PFSK-1 (cell line): ENCODE measurements at regions not wholly inside any gene's neighbourhood (a gene's known extent, or its start where the extent isn't known, plus 50 kb on each side); places are given as distances from the start of the nearest gene placed in this dataset.

Source experiments
- FOXP2 ChIP-seq: optimal IDR thresholded peaks from 2 replicates; pipeline ENCODE3; 2011; ENCODE audit warnings: borderline replicate concordance, control low read depth, inconsistent platforms; ENCODE audit not compliant: insufficient read depth; ENCODE audit errors: extremely low read length, extremely low read depth
- POLR2AphosphoS5 ChIP-seq: IDR thresholded peaks from 2 replicates; pipeline ENCODE4 v1.6.1; 2012; ENCODE audit warnings: low read depth, mild to moderate bottlenecking, control low read depth, low read length, moderate library complexity
- SIN3A ChIP-seq: IDR thresholded peaks from 2 replicates; pipeline ENCODE4 v1.6.1; 2012; ENCODE audit warnings: mild to moderate bottlenecking, low read length, moderate library complexity, borderline replicate concordance; ENCODE audit not compliant: insufficient read depth
- TAF1 ChIP-seq: IDR thresholded peaks from 2 replicates; pipeline ENCODE4 v1.6.1; 2012; ENCODE audit warnings: low read length, control low read depth, borderline replicate concordance; ENCODE audit not compliant: insufficient read depth
- TF ChIP-seq, protein P1 (sequence below), 2 experiments: IDR thresholded peaks; 2 replicates each; pipeline versions ENCODE4 v1.6.1 to v1.8.0; 2011 to 2012; ENCODE audit warnings: low read depth in 2 of 2, low read length in 2 of 2, control low read depth in 1 of 2, inconsistent platforms in 1 of 2, mild to moderate bottlenecking in 1 of 2, moderate library complexity in 1 of 2; ENCODE audit not compliant: insufficient read depth in 1 of 2

DNA sequence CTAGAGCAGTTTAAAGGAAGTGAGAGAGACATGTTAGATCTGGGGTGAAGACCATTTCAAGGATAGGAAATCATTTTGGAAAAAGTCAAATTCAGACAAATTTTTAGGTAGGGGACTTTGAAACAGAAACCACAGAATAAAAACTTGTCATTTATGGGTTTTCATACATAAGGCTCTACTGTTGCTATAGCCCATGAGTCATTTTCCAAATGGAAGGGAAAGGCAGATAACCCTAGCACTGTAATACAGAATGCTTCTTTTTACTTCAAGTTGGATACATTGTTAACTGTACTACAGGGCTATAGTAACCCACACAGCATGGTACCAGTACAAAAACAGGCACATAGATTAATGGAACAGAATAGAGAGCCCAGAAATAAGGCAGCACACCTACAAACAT, 455.4 kb downstream of the EBF1 start:
- TF ChIP-seq, protein P1, sequence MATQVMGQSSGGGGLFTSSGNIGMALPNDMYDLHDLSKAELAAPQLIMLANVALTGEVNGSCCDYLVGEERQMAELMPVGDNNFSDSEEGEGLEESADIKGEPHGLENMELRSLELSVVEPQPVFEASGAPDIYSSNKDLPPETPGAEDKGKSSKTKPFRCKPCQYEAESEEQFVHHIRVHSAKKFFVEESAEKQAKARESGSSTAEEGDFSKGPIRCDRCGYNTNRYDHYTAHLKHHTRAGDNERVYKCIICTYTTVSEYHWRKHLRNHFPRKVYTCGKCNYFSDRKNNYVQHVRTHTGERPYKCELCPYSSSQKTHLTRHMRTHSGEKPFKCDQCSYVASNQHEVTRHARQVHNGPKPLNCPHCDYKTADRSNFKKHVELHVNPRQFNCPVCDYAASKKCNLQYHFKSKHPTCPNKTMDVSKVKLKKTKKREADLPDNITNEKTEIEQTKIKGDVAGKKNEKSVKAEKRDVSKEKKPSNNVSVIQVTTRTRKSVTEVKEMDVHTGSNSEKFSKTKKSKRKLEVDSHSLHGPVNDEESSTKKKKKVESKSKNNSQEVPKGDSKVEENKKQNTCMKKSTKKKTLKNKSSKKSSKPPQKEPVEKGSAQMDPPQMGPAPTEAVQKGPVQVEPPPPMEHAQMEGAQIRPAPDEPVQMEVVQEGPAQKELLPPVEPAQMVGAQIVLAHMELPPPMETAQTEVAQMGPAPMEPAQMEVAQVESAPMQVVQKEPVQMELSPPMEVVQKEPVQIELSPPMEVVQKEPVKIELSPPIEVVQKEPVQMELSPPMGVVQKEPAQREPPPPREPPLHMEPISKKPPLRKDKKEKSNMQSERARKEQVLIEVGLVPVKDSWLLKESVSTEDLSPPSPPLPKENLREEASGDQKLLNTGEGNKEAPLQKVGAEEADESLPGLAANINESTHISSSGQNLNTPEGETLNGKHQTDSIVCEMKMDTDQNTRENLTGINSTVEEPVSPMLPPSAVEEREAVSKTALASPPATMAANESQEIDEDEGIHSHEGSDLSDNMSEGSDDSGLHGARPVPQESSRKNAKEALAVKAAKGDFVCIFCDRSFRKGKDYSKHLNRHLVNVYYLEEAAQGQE (IDR thresholded peaks at IDR 0.05; ENCODE audit: insufficient read depth in 1 of 2, low read depth in 2 of 2, low read length in 2 of 2) = no peak
- TF ChIP-seq SIN3A (no peak), FOXP2 (no peak), TAF1 (no peak), POLR2AphosphoS5 (no peak)

DNA sequence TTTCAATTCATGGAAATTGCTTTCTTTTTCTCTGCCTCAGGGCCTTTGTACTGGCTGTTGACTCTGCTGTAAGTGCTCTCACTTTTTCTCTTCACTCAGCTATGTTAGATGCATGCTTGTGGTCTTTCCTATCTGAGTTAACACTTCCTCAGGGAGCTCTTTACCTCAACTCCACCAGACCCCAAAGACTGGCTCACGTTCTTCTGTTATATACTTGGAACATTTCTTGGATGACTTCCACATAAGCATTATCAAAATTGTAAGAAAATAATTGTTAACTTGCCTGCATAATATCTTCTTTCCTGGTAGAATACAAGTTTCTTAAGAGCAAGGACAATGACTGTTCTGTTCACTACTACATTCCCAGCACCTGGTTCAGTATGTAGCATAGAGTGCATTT, 455.9 kb downstream of the EBF1 start:
- TF ChIP-seq SIN3A = no peak
- TF ChIP-seq, protein P1 (IDR thresholded peaks at IDR 0.05; ENCODE audit: insufficient read depth in 1 of 2, low read depth in 2 of 2, low read length in 2 of 2) = no peak
- TF ChIP-seq TAF1 = no peak
- TF ChIP-seq POLR2AphosphoS5 = no peak
- TF ChIP-seq FOXP2 = no peak

DNA sequence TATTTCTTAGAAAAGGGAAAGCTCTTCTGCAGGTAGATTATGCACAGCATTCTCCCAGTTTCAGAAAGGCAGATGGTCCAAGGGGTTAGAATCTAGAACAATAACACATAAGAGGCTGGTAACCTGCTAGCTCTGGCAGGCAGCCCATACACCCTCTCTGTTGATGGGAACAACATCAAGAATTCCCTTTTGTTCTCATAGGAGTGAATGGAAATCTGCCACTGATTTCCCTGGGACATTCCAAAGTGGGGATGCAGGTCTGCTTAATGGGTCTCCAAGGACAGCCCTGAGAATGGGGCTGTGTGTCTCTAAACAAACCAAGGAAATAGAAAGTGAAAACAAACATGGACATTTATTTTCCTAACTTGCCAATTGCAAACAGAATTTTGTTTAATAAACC, 456.8 kb downstream of the EBF1 start:
- no peak for TF ChIP-seq FOXP2

DNA sequence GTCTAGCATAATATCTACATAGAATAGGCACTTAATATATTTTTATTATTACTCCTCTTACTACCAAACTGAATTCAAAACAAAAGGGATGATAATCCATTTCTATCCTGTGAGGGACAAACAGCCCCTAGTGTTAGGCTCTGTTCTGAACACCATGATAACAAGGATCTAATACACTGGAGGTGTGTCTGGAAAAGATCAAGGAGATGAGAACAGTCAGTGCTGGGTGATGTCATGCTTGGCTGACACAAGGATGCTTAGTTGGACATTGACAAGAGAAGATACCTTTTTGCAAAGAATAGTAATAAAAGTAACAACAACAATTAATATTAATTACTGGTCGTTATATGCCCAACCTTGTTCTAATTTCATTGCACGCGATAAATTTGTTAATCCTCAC, 458.7 kb downstream of the EBF1 start:
- TF ChIP-seq, protein P1 (IDR thresholded peaks at IDR 0.05; ENCODE audit: insufficient read depth in 1 of 2, low read depth in 2 of 2, low read length in 2 of 2) = no peak
- TF ChIP-seq SIN3A = no peak
- no peak for TF ChIP-seq POLR2AphosphoS5
- TF ChIP-seq FOXP2 = no peak
- no peak for TF ChIP-seq TAF1

DNA sequence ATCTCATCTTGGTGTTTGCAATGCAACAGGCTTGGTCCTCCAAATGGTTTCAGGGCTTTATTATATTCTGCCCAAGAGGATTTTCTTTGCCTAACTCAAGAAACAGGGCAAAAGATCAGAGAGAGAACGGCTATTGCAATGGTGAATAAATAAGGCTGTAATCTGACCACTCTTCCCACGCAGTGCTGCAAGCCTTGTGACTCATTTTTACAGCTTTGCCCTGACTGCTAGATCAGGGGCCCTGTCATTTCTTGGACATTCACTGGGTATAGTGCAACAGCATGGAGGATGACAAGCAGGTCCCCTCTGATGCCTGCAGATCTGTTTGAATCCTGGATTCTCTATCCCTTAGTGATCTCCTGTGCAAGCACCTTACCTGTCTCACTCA, 459.1 kb downstream of the EBF1 start:
- TF ChIP-seq FOXP2 = no peak
- TF ChIP-seq TAF1 = no peak
- TF ChIP-seq, protein P1 (IDR thresholded peaks at IDR 0.05; ENCODE audit: insufficient read depth in 1 of 2, low read depth in 2 of 2, low read length in 2 of 2) = no peak
- no peak for TF ChIP-seq SIN3A
- TF ChIP-seq POLR2AphosphoS5 = no peak
